NB4 (cell line): ENCODE measurements at regions not wholly inside any gene's neighbourhood (a gene's known extent, or its start where the extent isn't known, plus 50 kb on each side); places are given as distances from the start of the nearest gene placed in this dataset.

ENCODE experiments used
- CTCF ChIP-seq: IDR thresholded peaks from one replicate; pipeline ENCODE4 v1.5.1; 2012; ENCODE audit warnings: low read depth, low read length
- MYC ChIP-seq: IDR thresholded peaks from 2 replicates; pipeline ENCODE4 v1.6.1; 2011; ENCODE audit warnings: low read depth, low read length
- POLR2A ChIP-seq: IDR thresholded peaks from 2 replicates; pipeline ENCODE4 v1.6.1; 2011; ENCODE audit warnings: mild to moderate bottlenecking; ENCODE audit not compliant: insufficient read length; ENCODE audit errors: extremely low read depth

DNA sequence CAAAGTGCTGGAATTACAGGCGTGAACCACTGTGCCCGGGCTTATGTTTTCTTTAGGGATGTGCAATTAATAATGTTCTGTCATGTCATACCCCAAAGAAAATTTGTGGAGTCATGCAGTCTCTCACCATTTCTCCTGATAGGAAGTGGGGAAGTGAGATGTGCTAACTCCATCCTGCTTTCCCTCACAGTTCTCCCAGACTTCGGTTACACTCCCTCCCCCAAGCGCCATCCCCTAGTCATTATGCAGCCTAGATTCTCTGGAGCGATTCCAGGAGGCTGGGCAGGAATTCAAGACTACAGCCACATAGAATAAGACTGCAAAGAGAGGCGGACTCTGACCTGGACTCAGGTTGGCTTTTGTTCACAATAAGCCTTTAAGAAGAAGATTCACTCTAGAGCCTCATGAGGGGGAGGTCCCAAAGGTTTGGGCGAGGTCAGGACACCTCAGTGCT is 271.4 kb downstream of the ALDH8A1 start:
- TF ChIP-seq CTCF (no peak), POLR2A (no peak), MYC (no peak)
